ENCODE measurements at regions not wholly inside any gene's neighbourhood (a gene's known extent, or its start where the extent isn't known, plus 50 kb on each side); places are given as distances from the start of the nearest gene placed in this dataset.

GRCh38 chr2:65813631-65814173, 381.3 kb upstream of the SPRED2 start:
- no peak for DNase-seq (ENCODE audit: low read depth)
- no peak for TF ChIP-seq CTCF (IDR thresholded peaks at IDR 0.05; ENCODE audit: control insufficient read depth, insufficient read depth, low read depth, low read length, missing control alignments)

GRCh38 chr2:65812887-65813286, 380.5 kb upstream of the SPRED2 start:
- DNase-seq (ENCODE audit: low read depth), result no peak
- no peak for TF ChIP-seq CTCF (IDR thresholded peaks at IDR 0.05; ENCODE audit: control insufficient read depth, insufficient read depth, low read depth, low read length, missing control alignments)
- H3K4me3 ChIP-seq (ENCODE audit: control insufficient read depth, low read depth, low read length), result no peak overlapping the region

More at GRCh38 chr2:65813631-65814173, 381.3 kb upstream of the SPRED2 start:
- no peak overlapping the region for H3K4me3 ChIP-seq (ENCODE audit: control insufficient read depth, low read depth, low read length)

- no peak overlapping the region for H3K4me3 ChIP-seq (ENCODE audit: control insufficient read depth, low read depth, low read length)
- no peak for DNase-seq (ENCODE audit: low read depth)
- no peak for TF ChIP-seq CTCF (IDR thresholded peaks at IDR 0.05; ENCODE audit: control insufficient read depth, insufficient read depth, low read depth, low read length, missing control alignments)
Measured at GRCh38 chr2:65807942-65808341, 375.5 kb upstream of the SPRED2 start.

GRCh38 chr2:65804777-65805176, 372.4 kb upstream of the SPRED2 start:
- DNase-seq (ENCODE audit: low read depth), result no peak
- H3K4me3 ChIP-seq (ENCODE audit: control insufficient read depth, low read depth, low read length), result no peak overlapping the region
- no peak for TF ChIP-seq CTCF (IDR thresholded peaks at IDR 0.05; ENCODE audit: control insufficient read depth, insufficient read depth, low read depth, low read length, missing control alignments)

- no peak overlapping the region for H3K4me3 ChIP-seq (ENCODE audit: control insufficient read depth, low read depth, low read length)
- DNase-seq (ENCODE audit: low read depth), result no peak
- TF ChIP-seq CTCF (IDR thresholded peaks at IDR 0.05; ENCODE audit: control insufficient read depth, insufficient read depth, low read depth, low read length, missing control alignments), result no peak
Measured at GRCh38 chr2:65802298-65802942, 370.0 kb upstream of the SPRED2 start.

- peak; percentile 5 for DNase-seq (ENCODE audit: low read depth)
- TF ChIP-seq CTCF (IDR thresholded peaks at IDR 0.05; ENCODE audit: control insufficient read depth, insufficient read depth, low read depth, low read length, missing control alignments), result peak; percentile 58
- no peak overlapping the region for H3K4me3 ChIP-seq (ENCODE audit: control insufficient read depth, low read depth, low read length)
Measured at GRCh38 chr2:65800998-65801397, 368.6 kb upstream of the SPRED2 start.
